GM23248 (cell line): ENCODE measurements at regions not wholly inside any gene's neighbourhood (a gene's known extent, or its start where the extent isn't known, plus 50 kb on each side); places are given as distances from the start of the nearest gene placed in this dataset.

Experiments used
- DNase-seq: peaks from one replicate; pipeline ENCODE4 v3.0.0-alpha.2; 2015
- H2AFZ ChIP-seq: fragments of 200-600 bp; sonication (generic); 2 replicates; pipeline ENCODE4 v1.6.1; 2016; ENCODE audit warnings: antibody characterized with exemption
- H3F3A ChIP-seq: fragments of 200-600 bp; sonication (generic); 2 replicates; pipeline ENCODE4 v1.6.1; 2016; ENCODE audit warnings: mild to moderate bottlenecking, antibody characterized with exemption, mixed run types; ENCODE audit not compliant: insufficient read depth
- H3K27ac ChIP-seq: fragments of 200-600 bp; sonication (generic); 2 replicates; pipeline ENCODE4 v1.5.1; 2016; ENCODE audit warnings: mild to moderate bottlenecking
- H3K27me3 ChIP-seq: fragments of 200-600 bp; sonication (generic); replicated peaks from 2 replicates; pipeline ENCODE4 v1.6.1; 2016; ENCODE audit warnings: mild to moderate bottlenecking; ENCODE audit not compliant: insufficient read depth
- H3K36me3 ChIP-seq: fragments of 200-600 bp; sonication (generic); 2 replicates; pipeline ENCODE4 v1.6.1; 2016; ENCODE audit warnings: low read depth, mild to moderate bottlenecking
- H3K4me1 ChIP-seq: fragments of 200-600 bp; sonication (generic); 2 replicates; pipeline ENCODE4 v1.6.1; 2016; ENCODE audit warnings: mild to moderate bottlenecking; ENCODE audit not compliant: insufficient read depth
- H3K4me2 ChIP-seq: fragments of 200-600 bp; sonication (generic); one replicate; pipeline ENCODE4 v1.6.1; 2016; ENCODE audit warnings: mild to moderate bottlenecking; ENCODE audit not compliant: unreplicated experiment
- H3K4me3 ChIP-seq: fragments of 200-600 bp; sonication (generic); 2 replicates; pipeline ENCODE4 v1.5.1; 2016; ENCODE audit warnings: mild to moderate bottlenecking
- H3K79me2 ChIP-seq: fragments of 200-600 bp; sonication (generic); 2 replicates; pipeline ENCODE4 v1.6.1; 2016; ENCODE audit warnings: mild to moderate bottlenecking; ENCODE audit not compliant: insufficient read depth
- H3K9ac ChIP-seq: fragments of 200-600 bp; sonication (generic); 2 replicates; pipeline ENCODE4 v1.6.1; 2016; ENCODE audit warnings: mild to moderate bottlenecking
- H3K9me2 ChIP-seq: fragments of 200-600 bp; sonication (generic); 2 replicates; pipeline ENCODE4 v1.6.1; 2016; ENCODE audit warnings: mixed run types, mild to moderate bottlenecking, moderate library complexity; ENCODE audit not compliant: insufficient read depth
- H3K9me3 ChIP-seq: fragments of 200-600 bp; sonication (generic); one replicate; pipeline ENCODE4 v1.6.1; 2017; ENCODE audit warnings: low read depth
- H4K20me1 ChIP-seq: fragments of 200-600 bp; sonication (generic); 2 replicates; pipeline ENCODE4 v1.6.0; 2016; ENCODE audit not compliant: insufficient read depth
- EZH2 ChIP-seq: fragments of 200-600 bp; sonication (generic); IDR thresholded peaks from 2 replicates; pipeline ENCODE4 v1.6.1; 2018; ENCODE audit warnings: antibody characterized with exemption, mild to moderate bottlenecking; ENCODE audit not compliant: insufficient read depth, poor library complexity, severe bottlenecking
- EZH2phosphoT487 ChIP-seq: fragments of 200-600 bp; sonication (generic); IDR thresholded peaks from 2 replicates; pipeline ENCODE4 v1.6.1; 2018; ENCODE audit warnings: antibody characterized with exemption, moderate library complexity, mild to moderate bottlenecking, low read depth; ENCODE audit not compliant: insufficient read depth
- WGBS, 2 experiments: methylation state at CpG; one replicate each; pipeline ENCODE4 v1.1.6; 2015 to 2017; ENCODE audit warnings: low lambda C conversion rate in 2 of 2, low coverage in 1 of 2; ENCODE audit errors: missing lambda C conversion rate in 2 of 2; 5-methylcytosine and 5-hydroxymethylcytosine counted together
- in situ Hi-C: fragments of 300-500 bp; cut with MboI; formaldehyde crosslinking; loops from 2 replicates; pipeline ENCODE4 v1.15.0; 2020

GRCh38 chr13:33932769-33933406 is 114.9 kb downstream of the RFC3 start:
- Histone ChIP-seq H3K27ac (no peak overlapping the region), H3K36me3 (no peaks in the 10 kb centered on the region), H3K9ac (no peak overlapping the region), H2AFZ (no peak overlapping the region), H3K9me2 (no peaks in the 10 kb centered on the region), H3K4me3 (no peak overlapping the region), H4K20me1 (no peaks in the 10 kb centered on the region), H3K4me1 (no peaks in the 10 kb centered on the region), H3F3A (no peaks in the 10 kb centered on the region), H3K27me3 (no peaks in the 10 kb centered on the region), H3K9me3 (no peaks in the 10 kb centered on the region), H3K4me2 (no peak overlapping the region), H3K79me2 (no peaks in the 10 kb centered on the region)
- in situ Hi-C loops, result loop anchor here (10.0 kb wide), 2 partner anchors 142 to 1222 kb away; no protein-coding TSS in a partner anchor
- TF ChIP-seq EZH2 (no peak), EZH2phosphoT487 (no peak)
- no peak for DNase-seq
- WGBS, 2 experiments, result 77% methylated on average over 3 of the region's 3 CpGs

GRCh38 chr13:33933810-33934209 is 115.9 kb downstream of the RFC3 start:
- no peaks in the 10 kb centered on the region for H3F3A ChIP-seq
- no peak overlapping the region for H3K4me2 ChIP-seq
- H3K9ac ChIP-seq, result no peak overlapping the region
- H4K20me1 ChIP-seq, result no peaks in the 10 kb centered on the region
- no peaks in the 10 kb centered on the region for H3K9me3 ChIP-seq
- 95 to 98% methylated on average over 3 of the region's 3 CpGs for WGBS, 2 experiments
- no peak overlapping the region for H3K4me3 ChIP-seq
- H3K27ac ChIP-seq, result no peak overlapping the region
- no peak overlapping the region for H2AFZ ChIP-seq
- H3K36me3 ChIP-seq, result no peaks in the 10 kb centered on the region
- TF ChIP-seq EZH2 (no peak), EZH2phosphoT487 (no peak)
- H3K4me1 ChIP-seq, result no peaks in the 10 kb centered on the region
- in situ Hi-C loops, result loop anchor here (10.0 kb wide), 2 partner anchors 141 to 1221 kb away; no protein-coding TSS in a partner anchor
- no peak for DNase-seq
- no peaks in the 10 kb centered on the region for H3K79me2 ChIP-seq
- H3K27me3 ChIP-seq, result no peaks in the 10 kb centered on the region
- no peaks in the 10 kb centered on the region for H3K9me2 ChIP-seq

GRCh38 chr13:33934343-33934742 is 116.4 kb downstream of the RFC3 start:
- no peaks in the 10 kb centered on the region for H3K27me3 ChIP-seq
- no peak for TF ChIP-seq EZH2
- no peak for TF ChIP-seq EZH2phosphoT487
- WGBS, 2 experiments, result 44 to 58% methylated on average over 2 of the region's 2 CpGs
- DNase-seq, result no peak
- in situ Hi-C loops, result loop anchor here (10.0 kb wide), 2 partner anchors 140 to 1220 kb away; no protein-coding TSS in a partner anchor
- H3K4me3 ChIP-seq, result no peak overlapping the region
- no peaks in the 10 kb centered on the region for H3K9me3 ChIP-seq
- H3K27ac ChIP-seq, result no peak overlapping the region
- H3K79me2 ChIP-seq, result no peaks in the 10 kb centered on the region
- no peak overlapping the region for H2AFZ ChIP-seq
- H3F3A ChIP-seq, result no peaks in the 10 kb centered on the region
- no peak overlapping the region for H3K4me2 ChIP-seq
- H3K9me2 ChIP-seq, result no peaks in the 10 kb centered on the region
- H3K4me1 ChIP-seq, result no peaks in the 10 kb centered on the region
- no peaks in the 10 kb centered on the region for H4K20me1 ChIP-seq
- no peak overlapping the region for H3K9ac ChIP-seq
- no peaks in the 10 kb centered on the region for H3K36me3 ChIP-seq

DNA sequence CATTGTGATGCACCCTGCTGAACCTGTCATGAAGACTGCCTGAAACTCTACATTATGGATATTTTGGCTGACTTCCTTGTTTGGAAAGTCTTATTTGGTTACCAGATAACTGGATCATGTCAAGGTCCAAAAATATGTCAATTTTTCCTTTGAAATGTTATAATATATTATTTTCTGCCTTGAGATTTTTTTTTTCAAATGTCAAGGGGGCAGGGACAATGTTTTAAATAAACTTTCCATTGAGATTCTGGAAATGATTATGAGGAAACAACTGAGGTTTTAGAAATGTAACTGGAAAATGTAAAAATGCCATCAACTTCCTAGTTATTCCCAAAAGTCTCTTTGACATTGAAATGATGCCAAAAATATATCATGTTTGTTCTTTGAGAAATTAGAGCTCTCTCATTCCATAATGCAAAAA is 117.0 kb downstream of the RFC3 start:
- Histone ChIP-seq H3K36me3 (no peaks in the 10 kb centered on the region), H3F3A (no peaks in the 10 kb centered on the region), H4K20me1 (no peaks in the 10 kb centered on the region), H3K27me3 (no peaks in the 10 kb centered on the region), H3K27ac (no peak overlapping the region), H3K4me1 (no peaks in the 10 kb centered on the region), H3K9me3 (no peaks in the 10 kb centered on the region), H3K9ac (no peak overlapping the region), H3K4me2 (no peak overlapping the region), H3K9me2 (no peaks in the 10 kb centered on the region), H2AFZ (no peak overlapping the region), H3K79me2 (no peaks in the 10 kb centered on the region), H3K4me3 (no peak overlapping the region)
- in situ Hi-C loops, result loop anchor here (10.0 kb wide), 2 partner anchors 140 to 1220 kb away; no protein-coding TSS in a partner anchor
- no peak for TF ChIP-seq EZH2phosphoT487
- no peak for TF ChIP-seq EZH2
- no peak for DNase-seq
